ENCODE measurements at regions not wholly inside any gene's neighbourhood (a gene's known extent, or its start where the extent isn't known, plus 50 kb on each side); places are given as distances from the start of the nearest gene placed in this dataset.

DNA sequence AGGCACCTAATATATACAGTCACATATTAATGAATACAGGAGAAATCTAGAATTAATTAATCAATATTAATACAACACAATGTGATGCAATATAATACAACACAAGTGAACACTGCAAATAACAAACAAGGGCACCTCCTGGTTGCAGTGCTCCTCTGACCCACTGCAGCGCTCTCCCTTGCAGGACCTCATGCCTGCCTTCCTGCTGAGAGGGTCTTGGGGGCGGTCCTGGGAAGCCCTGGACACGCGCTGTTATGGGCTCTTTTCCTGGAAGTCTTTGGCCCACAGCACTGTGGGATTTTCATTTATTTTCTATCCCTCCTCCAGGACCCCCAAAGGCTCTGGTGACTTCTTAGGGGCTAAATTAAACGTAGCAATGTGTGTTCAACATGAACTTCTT, 485.8 kb downstream of the IRX1 start:
- TF ChIP-seq TAF1 (IDR thresholded peaks at IDR 0.05; ENCODE audit: borderline replicate concordance, insufficient read depth, low read length) (no peak), SIN3A (IDR thresholded peaks at IDR 0.05; ENCODE audit: borderline replicate concordance, insufficient read depth, low read length) (no peak)

DNA sequence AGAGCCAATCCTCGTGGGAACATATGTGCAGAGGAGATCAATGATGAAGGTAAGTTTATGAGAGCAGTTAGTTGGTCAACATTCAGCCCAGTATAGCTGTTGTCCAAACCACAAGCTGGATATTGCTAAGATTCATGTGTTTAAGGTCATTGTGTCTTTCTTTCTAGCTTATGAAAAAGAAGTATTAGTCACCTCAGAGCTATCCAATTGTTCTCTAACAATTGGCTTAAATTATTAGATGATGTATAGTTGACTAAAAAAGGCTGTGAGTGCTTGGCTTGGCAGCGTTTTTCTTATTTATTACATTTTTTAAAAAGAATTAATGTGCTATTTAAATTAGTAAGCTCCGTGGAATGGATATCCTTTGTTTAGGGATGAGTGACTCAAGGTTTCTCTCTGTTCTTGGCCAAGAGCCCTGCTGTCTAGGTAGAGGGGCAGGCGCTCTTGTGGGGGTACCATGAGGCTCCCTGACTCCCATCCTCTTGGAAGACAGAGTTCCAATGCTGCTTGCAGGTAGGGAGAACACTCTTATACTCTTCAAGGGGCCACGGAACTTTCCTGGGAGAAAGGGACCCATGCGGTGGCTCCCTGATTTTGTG, 487.4 kb downstream of the IRX1 start:
- no peak for TF ChIP-seq FOXP2 (optimal IDR thresholded peaks at IDR 0.05; ENCODE audit: borderline replicate concordance, extremely low read depth, extremely low read length, insufficient read depth)
- TF ChIP-seq SIN3A (IDR thresholded peaks at IDR 0.05; ENCODE audit: borderline replicate concordance, insufficient read depth, low read length): no peak
- TF ChIP-seq TAF1 (IDR thresholded peaks at IDR 0.05; ENCODE audit: borderline replicate concordance, insufficient read depth, low read length): no peak
- TF ChIP-seq, protein P1, sequence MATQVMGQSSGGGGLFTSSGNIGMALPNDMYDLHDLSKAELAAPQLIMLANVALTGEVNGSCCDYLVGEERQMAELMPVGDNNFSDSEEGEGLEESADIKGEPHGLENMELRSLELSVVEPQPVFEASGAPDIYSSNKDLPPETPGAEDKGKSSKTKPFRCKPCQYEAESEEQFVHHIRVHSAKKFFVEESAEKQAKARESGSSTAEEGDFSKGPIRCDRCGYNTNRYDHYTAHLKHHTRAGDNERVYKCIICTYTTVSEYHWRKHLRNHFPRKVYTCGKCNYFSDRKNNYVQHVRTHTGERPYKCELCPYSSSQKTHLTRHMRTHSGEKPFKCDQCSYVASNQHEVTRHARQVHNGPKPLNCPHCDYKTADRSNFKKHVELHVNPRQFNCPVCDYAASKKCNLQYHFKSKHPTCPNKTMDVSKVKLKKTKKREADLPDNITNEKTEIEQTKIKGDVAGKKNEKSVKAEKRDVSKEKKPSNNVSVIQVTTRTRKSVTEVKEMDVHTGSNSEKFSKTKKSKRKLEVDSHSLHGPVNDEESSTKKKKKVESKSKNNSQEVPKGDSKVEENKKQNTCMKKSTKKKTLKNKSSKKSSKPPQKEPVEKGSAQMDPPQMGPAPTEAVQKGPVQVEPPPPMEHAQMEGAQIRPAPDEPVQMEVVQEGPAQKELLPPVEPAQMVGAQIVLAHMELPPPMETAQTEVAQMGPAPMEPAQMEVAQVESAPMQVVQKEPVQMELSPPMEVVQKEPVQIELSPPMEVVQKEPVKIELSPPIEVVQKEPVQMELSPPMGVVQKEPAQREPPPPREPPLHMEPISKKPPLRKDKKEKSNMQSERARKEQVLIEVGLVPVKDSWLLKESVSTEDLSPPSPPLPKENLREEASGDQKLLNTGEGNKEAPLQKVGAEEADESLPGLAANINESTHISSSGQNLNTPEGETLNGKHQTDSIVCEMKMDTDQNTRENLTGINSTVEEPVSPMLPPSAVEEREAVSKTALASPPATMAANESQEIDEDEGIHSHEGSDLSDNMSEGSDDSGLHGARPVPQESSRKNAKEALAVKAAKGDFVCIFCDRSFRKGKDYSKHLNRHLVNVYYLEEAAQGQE (IDR thresholded peaks at IDR 0.05; ENCODE audit: insufficient read depth in 1 of 2, low read depth in 2 of 2, low read length in 2 of 2): no peak
- no peak for TF ChIP-seq POLR2AphosphoS5 (IDR thresholded peaks at IDR 0.05; ENCODE audit: low read depth, low read length)

DNA sequence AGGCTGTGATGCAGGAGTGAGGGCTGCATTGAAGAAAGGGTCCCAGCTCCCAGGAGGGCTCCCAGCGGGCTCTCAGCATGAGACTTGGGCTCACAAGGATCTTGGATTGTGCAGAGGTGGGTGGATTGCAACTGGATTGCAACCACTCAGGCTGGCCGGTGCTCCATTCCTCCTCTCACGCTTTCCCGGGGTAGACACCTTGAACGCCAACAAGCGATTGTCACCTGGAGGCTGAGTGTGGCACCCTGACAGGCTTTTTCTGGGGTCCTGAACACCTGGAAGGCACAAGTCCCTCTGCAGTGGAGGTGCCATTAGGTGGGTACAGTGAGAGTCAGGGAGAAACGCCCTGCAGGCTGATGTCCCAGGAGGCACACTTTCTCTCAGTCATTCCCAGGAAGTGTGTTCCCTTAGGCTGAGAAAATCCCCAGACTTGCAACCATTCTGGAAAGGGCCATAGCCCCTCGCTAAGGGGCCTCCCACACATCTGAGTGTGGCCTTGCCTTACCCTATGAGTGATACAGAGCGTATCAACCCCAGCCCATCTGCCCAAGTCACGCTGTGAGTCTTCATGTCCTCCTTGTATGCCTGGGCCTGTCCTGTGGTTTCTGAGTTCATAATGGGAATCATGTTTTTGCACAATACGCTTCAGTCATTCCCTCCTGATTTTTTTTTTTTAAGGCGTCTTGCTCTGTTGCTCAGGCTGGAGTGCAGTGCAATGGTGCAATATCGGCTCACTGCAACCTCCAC, 488.1 kb downstream of the IRX1 start:
- TF ChIP-seq FOXP2 (optimal IDR thresholded peaks at IDR 0.05; ENCODE audit: borderline replicate concordance, extremely low read depth, extremely low read length, insufficient read depth) (no peak), SIN3A (IDR thresholded peaks at IDR 0.05; ENCODE audit: borderline replicate concordance, insufficient read depth, low read length) (no peak), POLR2AphosphoS5 (IDR thresholded peaks at IDR 0.05; ENCODE audit: low read depth, low read length) (no peak), TAF1 (IDR thresholded peaks at IDR 0.05; ENCODE audit: borderline replicate concordance, insufficient read depth, low read length) (no peak)
- TF ChIP-seq, protein P1 (IDR thresholded peaks at IDR 0.05; ENCODE audit: insufficient read depth in 1 of 2, low read depth in 2 of 2, low read length in 2 of 2): no peak

DNA sequence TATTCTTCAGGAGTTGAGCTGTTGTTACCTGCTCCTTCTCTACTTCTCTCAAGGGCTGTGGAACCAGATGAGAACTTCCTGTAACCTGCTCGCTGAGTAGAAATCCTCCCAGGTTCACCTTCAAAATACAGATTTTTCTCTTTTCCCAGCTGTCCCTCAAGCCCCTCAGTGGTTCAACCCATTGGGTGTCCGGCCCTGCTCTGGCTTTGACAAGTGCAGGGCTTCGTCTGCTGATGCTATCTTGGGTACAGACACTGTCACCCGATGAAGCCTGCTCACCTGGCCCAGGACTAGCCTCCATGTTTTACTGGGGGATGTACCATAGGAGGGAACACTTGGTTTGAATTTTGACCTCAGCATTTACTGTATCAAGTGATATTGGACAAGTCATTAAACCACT, 490.4 kb downstream of the IRX1 start:
- no peak for TF ChIP-seq POLR2AphosphoS5 (IDR thresholded peaks at IDR 0.05; ENCODE audit: low read depth, low read length)
- TF ChIP-seq SIN3A (IDR thresholded peaks at IDR 0.05; ENCODE audit: borderline replicate concordance, insufficient read depth, low read length): no peak
- TF ChIP-seq FOXP2 (optimal IDR thresholded peaks at IDR 0.05; ENCODE audit: borderline replicate concordance, extremely low read depth, extremely low read length, insufficient read depth): no peak
- TF ChIP-seq, protein P1 (IDR thresholded peaks at IDR 0.05; ENCODE audit: insufficient read depth in 1 of 2, low read depth in 2 of 2, low read length in 2 of 2): no peak
- no peak for TF ChIP-seq TAF1 (IDR thresholded peaks at IDR 0.05; ENCODE audit: borderline replicate concordance, insufficient read depth, low read length)

DNA sequence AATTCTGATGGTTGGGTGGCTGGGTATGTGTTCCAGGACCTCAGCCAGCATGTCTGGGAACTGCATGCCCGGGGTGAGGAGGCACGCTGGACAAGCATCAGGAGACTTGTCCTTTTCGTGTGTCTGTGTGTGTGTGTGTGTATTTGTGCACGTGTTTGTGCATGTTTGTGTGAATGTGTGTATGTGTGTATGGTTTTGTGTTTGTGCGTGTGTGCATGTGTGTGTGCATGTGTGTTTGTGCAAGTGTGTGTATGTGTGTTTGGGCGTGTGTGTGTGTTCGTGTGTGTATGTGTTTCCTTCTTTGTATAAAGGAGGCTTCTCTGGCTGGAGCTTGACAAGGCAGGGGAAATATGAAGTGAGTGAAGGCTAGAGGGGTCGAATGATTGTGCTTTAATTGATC, 491.5 kb downstream of the IRX1 start:
- TF ChIP-seq POLR2AphosphoS5 (IDR thresholded peaks at IDR 0.05; ENCODE audit: low read depth, low read length) (no peak), TAF1 (IDR thresholded peaks at IDR 0.05; ENCODE audit: borderline replicate concordance, insufficient read depth, low read length) (no peak), FOXP2 (optimal IDR thresholded peaks at IDR 0.05; ENCODE audit: borderline replicate concordance, extremely low read depth, extremely low read length, insufficient read depth) (no peak), SIN3A (IDR thresholded peaks at IDR 0.05; ENCODE audit: borderline replicate concordance, insufficient read depth, low read length) (no peak)
- TF ChIP-seq, protein P1 (IDR thresholded peaks at IDR 0.05; ENCODE audit: insufficient read depth in 1 of 2, low read depth in 2 of 2, low read length in 2 of 2): no peak

Measured in PFSK-1 (cell line).